ENCODE measurements at regions not wholly inside any gene's neighbourhood (a gene's known extent, or its start where the extent isn't known, plus 50 kb on each side); places are given as distances from the start of the nearest gene placed in this dataset.
"Not testable (repeated sequence)": the region's sequence is repeated elsewhere in the genome, so short reads cannot be mapped to it uniquely, and the experiment has no call there.

DNA sequence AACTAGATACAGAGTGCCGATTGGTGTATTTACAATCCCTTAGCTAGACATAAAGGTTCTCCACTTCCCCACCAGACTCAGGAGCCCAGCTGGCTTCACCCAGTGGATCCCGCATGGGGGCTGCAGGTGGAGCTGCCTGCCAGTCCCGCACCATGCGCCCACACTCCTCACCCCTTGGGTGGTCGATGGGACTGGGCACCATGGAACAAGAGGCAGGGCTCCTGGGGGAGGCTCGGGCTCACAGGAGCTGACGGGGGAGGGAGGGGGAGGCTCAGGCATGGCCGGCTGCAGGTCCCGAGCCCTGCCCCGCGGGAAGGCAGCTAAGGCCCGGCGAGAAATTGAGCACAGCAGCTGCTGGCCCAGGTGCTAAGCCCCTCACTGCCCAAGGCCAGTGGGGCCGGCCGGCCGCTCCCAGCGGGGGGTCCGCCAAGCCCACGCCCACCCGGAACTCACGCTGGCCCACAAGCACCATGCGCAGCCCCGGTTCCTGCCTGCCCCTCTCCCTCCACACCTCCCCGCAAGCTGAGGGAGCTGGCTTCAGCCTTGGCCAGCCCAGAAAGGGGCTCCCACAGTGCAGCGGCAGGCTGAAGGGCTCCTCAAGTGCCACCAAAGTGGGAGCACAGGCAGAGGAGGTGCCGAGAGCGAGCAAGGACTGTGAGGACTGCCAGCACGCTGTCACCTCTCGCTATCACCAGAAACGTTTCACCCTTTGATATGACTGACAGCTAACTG, 1213.1 kb downstream of the SUCLG1 start:
- TF ChIP-seq, protein P1, sequence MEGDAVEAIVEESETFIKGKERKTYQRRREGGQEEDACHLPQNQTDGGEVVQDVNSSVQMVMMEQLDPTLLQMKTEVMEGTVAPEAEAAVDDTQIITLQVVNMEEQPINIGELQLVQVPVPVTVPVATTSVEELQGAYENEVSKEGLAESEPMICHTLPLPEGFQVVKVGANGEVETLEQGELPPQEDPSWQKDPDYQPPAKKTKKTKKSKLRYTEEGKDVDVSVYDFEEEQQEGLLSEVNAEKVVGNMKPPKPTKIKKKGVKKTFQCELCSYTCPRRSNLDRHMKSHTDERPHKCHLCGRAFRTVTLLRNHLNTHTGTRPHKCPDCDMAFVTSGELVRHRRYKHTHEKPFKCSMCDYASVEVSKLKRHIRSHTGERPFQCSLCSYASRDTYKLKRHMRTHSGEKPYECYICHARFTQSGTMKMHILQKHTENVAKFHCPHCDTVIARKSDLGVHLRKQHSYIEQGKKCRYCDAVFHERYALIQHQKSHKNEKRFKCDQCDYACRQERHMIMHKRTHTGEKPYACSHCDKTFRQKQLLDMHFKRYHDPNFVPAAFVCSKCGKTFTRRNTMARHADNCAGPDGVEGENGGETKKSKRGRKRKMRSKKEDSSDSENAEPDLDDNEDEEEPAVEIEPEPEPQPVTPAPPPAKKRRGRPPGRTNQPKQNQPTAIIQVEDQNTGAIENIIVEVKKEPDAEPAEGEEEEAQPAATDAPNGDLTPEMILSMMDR (IDR thresholded peaks at IDR 0.05), result not testable (repeated sequence)
- not testable (repeated sequence) for TF ChIP-seq POLR2A (IDR thresholded peaks at IDR 0.05)

All from testis (tissue), 2 donors.